Rectal smooth muscle tissue (tissue), 1 donor: ENCODE measurements at regions not wholly inside any gene's neighbourhood (a gene's known extent, or its start where the extent isn't known, plus 50 kb on each side); places are given as distances from the start of the nearest gene placed in this dataset.

ENCODE experiments used
- H3K27ac ChIP-seq: one replicate; pipeline ENCODE4 v1.7.0; 2013; ENCODE audit warnings: low read depth, low read length, inconsistent platforms
- H3K27me3 ChIP-seq: one replicate; pipeline ENCODE4 v1.7.0; 2013; ENCODE audit warnings: low read length; ENCODE audit not compliant: control insufficient read depth, insufficient read depth
- H3K36me3 ChIP-seq: one replicate; pipeline ENCODE4 v1.7.0; 2013; ENCODE audit warnings: low read length; ENCODE audit not compliant: control insufficient read depth, insufficient read depth
- H3K4me1 ChIP-seq: one replicate; pipeline ENCODE4 v1.7.0; 2013; ENCODE audit warnings: low read length; ENCODE audit not compliant: control insufficient read depth, insufficient read depth
- H3K4me3 ChIP-seq: one replicate; pipeline ENCODE4 v1.7.0; 2013; ENCODE audit warnings: low read length
- H3K9ac ChIP-seq: one replicate; pipeline ENCODE4 v1.7.0; 2013; ENCODE audit warnings: low read length

DNA sequence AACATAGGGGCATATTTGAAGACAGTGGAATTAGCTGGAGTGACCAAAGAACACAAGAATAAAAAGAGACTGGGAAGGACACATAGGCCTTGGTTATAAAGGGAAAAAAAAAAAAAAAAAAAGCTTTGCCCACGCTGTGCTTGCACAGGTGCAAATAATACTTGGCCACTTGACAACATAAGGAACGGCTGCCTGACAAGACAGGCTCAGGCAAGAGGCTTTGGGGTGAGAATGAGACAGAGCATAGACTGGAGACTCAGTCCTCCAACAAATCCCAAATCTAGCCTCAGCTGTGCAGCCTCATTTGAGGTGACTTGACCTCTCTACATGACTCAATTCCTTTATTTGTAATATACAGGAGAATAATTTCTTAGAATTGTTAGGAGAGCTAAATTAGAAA is 332.8 kb upstream of the DYNLRB2 start:
- H3K36me3 ChIP-seq, result no peaks in the 10 kb centered on the region
- H3K9ac ChIP-seq, result no peak overlapping the region
- H3K27ac ChIP-seq, result no peak overlapping the region
- H3K4me1 ChIP-seq, result no peaks in the 10 kb centered on the region
- H3K4me3 ChIP-seq, result no peak overlapping the region
- no peaks in the 10 kb centered on the region for H3K27me3 ChIP-seq

DNA sequence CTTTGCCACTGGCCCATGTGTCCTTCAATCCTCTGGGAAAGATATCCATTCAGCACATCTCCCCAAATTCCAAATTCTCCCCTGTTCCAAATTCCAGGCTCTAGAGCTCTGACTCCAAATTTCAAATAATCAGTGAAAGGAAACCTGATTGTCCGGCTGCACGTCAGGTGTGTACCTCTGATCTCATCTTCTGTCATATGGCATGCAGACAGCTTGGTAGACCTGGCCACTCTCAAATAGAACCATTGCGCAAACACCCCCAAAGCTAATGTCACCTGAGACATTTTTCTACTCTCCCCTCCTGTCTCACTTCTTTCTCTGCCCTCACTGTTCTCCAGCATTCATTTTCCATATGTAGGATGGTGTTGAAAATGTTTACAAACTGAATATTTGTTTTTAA is 337.0 kb upstream of the DYNLRB2 start:
- Histone ChIP-seq H3K9ac (no peak overlapping the region), H3K4me3 (no peak overlapping the region), H3K36me3 (no peaks in the 10 kb centered on the region), H3K27ac (no peak overlapping the region), H3K27me3 (no peaks in the 10 kb centered on the region), H3K4me1 (no peaks in the 10 kb centered on the region)

GRCh38 chr16:80202831-80203413 is 337.9 kb upstream of the DYNLRB2 start:
- H3K9ac ChIP-seq, result no peak overlapping the region
- H3K4me3 ChIP-seq, result no peak overlapping the region
- no peak overlapping the region for H3K27ac ChIP-seq
- H3K4me1 ChIP-seq, result no peaks in the 10 kb centered on the region
- H3K36me3 ChIP-seq, result no peaks in the 10 kb centered on the region
- no peaks in the 10 kb centered on the region for H3K27me3 ChIP-seq

- Histone ChIP-seq H3K4me1 (no peaks in the 10 kb centered on the region), H3K4me3 (no peak overlapping the region), H3K27me3 (no peaks in the 10 kb centered on the region), H3K27ac (no peak overlapping the region), H3K9ac (no peak overlapping the region), H3K36me3 (no peaks in the 10 kb centered on the region)
Observed at GRCh38 chr16:80200079-80200478, 340.7 kb upstream of the DYNLRB2 start.

DNA sequence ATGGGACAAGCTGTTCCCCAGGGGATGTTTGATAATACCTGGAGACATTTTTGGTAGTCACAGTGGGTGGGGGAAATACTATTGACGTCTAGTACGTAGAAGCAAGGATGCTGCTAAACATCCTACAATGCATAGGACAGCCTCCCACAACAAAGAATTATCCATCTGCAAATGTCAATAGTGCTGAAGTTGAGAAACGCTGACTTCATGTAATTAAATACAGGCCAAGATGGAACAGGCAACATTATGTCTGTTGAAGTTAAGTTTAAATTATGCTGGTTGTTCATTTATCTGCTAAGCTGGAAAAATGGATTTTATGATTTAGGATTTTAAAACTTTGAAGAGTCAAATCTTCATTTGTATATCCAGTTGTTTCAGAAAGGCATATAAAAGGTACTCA is 341.2 kb upstream of the DYNLRB2 start:
- Histone ChIP-seq H3K4me3 (no peak overlapping the region), H3K27ac (no peak overlapping the region), H3K27me3 (no peaks in the 10 kb centered on the region), H3K36me3 (no peaks in the 10 kb centered on the region), H3K9ac (no peak overlapping the region), H3K4me1 (no peaks in the 10 kb centered on the region)

DNA sequence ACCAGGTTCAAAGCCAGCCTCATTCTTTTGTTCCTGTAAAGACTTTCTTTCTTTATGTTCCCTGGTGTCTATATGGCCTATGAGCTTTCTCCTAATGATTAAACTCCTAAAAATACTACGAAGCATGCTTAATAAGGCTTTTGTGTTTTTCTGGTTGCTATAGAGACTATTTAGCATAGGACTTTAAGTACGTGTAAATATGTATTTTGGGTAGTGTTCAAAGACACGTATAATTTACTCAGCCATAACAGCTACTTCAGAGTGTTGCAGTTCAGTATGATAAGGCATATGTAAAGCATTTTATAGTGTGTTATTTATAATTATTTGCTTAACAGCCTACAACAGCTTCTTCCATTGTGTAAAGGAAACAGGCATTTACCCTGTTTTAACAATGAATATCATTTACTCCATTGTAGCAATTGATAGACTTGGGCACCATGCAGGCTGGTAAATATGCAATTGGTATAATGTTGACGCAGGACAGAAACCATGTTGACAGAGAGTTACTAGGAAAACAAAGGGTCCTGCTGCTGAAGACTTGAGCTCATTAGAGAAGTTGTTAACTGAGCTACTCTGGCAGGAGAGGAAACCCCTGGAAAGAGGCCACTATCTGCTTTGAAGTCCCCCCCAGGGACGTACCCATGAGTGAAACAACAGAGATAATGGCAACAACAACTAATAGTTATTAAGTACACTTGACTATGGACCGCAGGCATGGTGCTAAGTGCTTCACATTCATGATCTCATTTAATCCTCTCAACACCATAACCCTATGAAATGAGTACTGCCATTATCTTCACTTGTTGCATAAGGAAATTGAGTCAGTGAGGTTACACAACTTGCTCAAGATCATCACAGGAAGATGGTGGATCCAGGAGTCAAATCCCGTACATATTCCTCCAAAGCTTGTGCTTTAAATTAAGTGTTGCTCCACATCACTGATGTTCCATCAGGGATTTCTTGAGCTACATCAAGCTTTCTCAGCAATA is 342.2 kb upstream of the DYNLRB2 start:
- Histone ChIP-seq H3K27ac (no peak overlapping the region), H3K9ac (no peak overlapping the region), H3K4me1 (no peaks in the 10 kb centered on the region), H3K36me3 (no peaks in the 10 kb centered on the region), H3K27me3 (no peaks in the 10 kb centered on the region), H3K4me3 (no peak overlapping the region)

DNA sequence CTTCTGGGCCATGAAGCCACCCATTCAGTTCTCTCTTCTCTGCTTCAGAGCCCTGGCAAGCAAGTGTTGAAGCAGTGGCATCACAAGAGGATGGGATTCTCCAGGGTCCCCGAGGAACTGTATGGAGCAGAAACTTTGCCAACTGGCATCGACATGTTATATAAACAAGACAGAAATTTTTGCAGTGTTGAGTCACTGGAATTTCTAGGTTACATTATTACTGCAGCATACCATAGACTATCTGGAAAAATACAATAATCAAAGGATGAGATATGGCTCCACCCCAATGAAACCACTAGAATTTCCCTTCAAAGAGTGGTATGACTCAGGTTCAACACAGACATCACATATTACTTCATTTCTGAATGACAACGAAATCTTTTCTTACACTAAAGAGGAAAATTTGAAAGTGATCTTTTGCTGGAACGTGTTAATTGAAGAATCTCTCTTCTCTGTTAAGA is 343.0 kb upstream of the DYNLRB2 start:
- H3K4me1 ChIP-seq, result no peaks in the 10 kb centered on the region
- H3K27me3 ChIP-seq, result no peaks in the 10 kb centered on the region
- no peak overlapping the region for H3K9ac ChIP-seq
- no peaks in the 10 kb centered on the region for H3K36me3 ChIP-seq
- H3K27ac ChIP-seq, result no peak overlapping the region
- no peak overlapping the region for H3K4me3 ChIP-seq

DNA sequence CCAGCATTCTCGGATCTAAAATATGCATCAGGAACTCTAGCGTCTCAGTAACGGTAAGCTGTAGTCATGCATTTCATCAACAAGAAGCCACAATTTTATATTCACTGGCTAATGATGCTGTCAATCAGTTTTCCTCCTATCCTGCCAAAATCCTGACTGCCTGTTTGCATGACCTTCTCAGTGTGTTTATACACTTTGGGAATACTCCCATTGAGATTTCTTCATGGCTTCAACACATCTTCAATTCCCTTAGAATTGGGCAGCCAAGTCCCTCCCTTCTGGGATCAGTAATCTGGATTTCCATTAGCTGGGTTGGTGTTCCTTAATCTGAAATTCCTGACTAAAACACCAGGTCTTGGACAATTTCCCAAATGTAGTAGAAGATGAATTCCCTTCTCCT is 348.9 kb upstream of the DYNLRB2 start:
- Histone ChIP-seq H3K4me3 (no peak overlapping the region), H3K4me1 (no peaks in the 10 kb centered on the region), H3K36me3 (no peaks in the 10 kb centered on the region), H3K27me3 (no peaks in the 10 kb centered on the region), H3K9ac (no peak overlapping the region), H3K27ac (no peak overlapping the region)

DNA sequence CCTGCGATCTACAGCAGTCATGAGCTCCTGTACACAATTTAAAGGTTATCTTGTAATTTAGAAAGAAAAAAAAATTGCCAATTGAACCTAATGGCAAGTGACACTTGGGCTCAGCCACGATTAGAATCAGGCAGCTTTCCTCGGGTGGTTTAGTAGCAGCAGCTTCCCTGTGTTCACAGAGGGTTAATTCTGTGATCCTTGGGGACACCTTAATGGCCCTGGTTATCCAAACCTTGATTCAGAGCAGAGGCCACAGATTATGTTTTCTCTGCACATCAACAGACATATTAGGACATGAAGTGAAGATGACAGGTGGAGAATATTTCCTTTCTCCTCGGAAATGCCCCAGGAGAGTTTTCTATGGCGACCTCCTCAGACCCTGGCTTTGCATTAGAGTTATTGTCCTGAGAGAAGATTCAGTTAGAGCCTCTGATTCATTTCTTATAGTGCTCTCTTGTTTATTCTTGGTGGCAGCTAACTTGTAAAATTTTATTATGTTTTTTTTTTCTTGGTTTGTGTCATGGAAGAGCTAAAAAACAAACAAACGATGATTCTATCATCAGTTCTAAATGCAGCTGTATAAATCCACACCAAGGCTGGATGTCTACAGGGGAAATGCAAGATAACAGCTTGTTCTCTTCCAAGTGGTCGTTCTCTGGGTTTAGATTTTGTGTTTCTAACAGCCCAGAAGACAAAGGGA is 351.2 kb upstream of the DYNLRB2 start:
- no peak overlapping the region for H3K9ac ChIP-seq
- no peak overlapping the region for H3K27ac ChIP-seq
- no peak overlapping the region for H3K4me3 ChIP-seq
- no peaks in the 10 kb centered on the region for H3K36me3 ChIP-seq
- H3K4me1 ChIP-seq, result no peaks in the 10 kb centered on the region
- H3K27me3 ChIP-seq, result no peaks in the 10 kb centered on the region

DNA sequence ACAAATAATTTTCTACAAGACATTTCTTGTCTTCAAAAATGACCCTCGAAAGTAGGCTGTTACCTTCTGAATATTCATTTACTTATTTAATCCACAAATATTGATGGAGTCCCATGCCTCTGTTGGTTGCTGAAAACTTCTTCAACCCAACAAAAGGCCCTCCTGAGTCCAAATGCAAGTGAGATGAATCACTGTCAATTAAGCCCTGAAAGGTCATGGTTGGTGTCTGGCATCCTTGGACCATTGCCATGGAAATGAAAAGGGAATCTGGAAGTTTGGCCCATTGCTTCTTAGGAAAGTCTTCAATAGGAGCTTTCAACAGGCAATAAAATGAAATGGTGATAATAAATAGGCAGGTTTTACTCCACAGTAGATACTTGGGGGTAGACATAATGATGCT is 364.7 kb upstream of the DYNLRB2 start:
- Histone ChIP-seq H3K4me1 (no peaks in the 10 kb centered on the region), H3K4me3 (no peak overlapping the region), H3K27me3 (no peaks in the 10 kb centered on the region), H3K9ac (no peak overlapping the region), H3K27ac (no peak overlapping the region), H3K36me3 (no peaks in the 10 kb centered on the region)

DNA sequence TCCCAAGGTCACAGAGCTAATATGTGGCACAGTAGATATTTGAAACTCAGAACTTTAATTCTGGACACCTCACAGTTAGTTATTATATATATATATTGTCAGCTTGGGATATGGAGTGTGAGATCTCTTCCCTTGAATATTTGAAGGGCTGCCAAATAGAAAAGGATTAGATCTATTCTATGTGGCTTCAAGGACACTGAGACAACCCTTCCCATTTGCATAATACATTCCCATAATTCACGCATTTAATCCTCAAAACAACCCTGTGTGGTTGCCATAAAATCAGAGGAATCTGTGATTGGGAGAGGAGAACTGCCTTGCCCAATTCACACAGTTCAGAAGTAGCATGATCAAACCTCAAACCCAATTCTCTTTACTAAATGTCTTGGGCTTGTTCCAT is 365.8 kb upstream of the DYNLRB2 start:
- Histone ChIP-seq H3K4me3 (no peak overlapping the region), H3K27ac (no peak overlapping the region), H3K4me1 (no peaks in the 10 kb centered on the region), H3K27me3 (no peaks in the 10 kb centered on the region), H3K9ac (no peak overlapping the region), H3K36me3 (no peaks in the 10 kb centered on the region)

GRCh38 chr16:80174416-80174815 is 366.4 kb upstream of the DYNLRB2 start:
- no peaks in the 10 kb centered on the region for H3K4me1 ChIP-seq

More at GRCh38 chr16:80174416-80174815, 366.4 kb upstream of the DYNLRB2 start:
- no peak overlapping the region for H3K9ac ChIP-seq
- no peaks in the 10 kb centered on the region for H3K36me3 ChIP-seq
- H3K27me3 ChIP-seq, result no peaks in the 10 kb centered on the region
- H3K4me3 ChIP-seq, result no peak overlapping the region
- no peak overlapping the region for H3K27ac ChIP-seq
